GM12873 (cell line): ENCODE measurements at regions not wholly inside any gene's neighbourhood (a gene's known extent, or its start where the extent isn't known, plus 50 kb on each side); places are given as distances from the start of the nearest gene placed in this dataset.

Experiments used
- TF ChIP-seq, protein P1 (sequence below): IDR thresholded peaks from 2 replicates; pipeline ENCODE4 v1.5.1; 2012; ENCODE audit warnings: low read depth, mild to moderate bottlenecking, moderate library complexity, low read length, control low read depth; ENCODE audit not compliant: insufficient read depth; ENCODE audit errors: missing control alignments

DNA sequence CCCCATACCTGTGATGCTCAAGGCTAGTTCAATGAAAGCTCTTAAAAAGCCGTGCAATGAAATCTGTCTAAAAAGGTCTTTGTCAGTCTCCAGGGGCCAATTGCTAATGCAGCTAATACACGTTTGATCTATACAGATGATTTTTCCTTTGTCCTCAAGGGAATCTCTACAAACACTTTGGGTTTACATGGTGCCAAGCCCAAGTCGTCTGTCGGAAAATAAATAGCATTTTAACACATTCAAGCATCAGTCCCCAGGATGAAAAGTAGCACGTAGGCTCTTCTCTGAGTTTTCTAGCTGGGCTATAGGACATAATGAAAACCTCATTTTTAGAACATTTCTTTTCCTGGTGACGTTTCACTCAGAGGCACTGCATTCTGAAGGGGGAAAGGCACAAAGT is 477.4 kb upstream of the WWC1 start:
- TF ChIP-seq, protein P1, sequence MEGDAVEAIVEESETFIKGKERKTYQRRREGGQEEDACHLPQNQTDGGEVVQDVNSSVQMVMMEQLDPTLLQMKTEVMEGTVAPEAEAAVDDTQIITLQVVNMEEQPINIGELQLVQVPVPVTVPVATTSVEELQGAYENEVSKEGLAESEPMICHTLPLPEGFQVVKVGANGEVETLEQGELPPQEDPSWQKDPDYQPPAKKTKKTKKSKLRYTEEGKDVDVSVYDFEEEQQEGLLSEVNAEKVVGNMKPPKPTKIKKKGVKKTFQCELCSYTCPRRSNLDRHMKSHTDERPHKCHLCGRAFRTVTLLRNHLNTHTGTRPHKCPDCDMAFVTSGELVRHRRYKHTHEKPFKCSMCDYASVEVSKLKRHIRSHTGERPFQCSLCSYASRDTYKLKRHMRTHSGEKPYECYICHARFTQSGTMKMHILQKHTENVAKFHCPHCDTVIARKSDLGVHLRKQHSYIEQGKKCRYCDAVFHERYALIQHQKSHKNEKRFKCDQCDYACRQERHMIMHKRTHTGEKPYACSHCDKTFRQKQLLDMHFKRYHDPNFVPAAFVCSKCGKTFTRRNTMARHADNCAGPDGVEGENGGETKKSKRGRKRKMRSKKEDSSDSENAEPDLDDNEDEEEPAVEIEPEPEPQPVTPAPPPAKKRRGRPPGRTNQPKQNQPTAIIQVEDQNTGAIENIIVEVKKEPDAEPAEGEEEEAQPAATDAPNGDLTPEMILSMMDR = no peak

DNA sequence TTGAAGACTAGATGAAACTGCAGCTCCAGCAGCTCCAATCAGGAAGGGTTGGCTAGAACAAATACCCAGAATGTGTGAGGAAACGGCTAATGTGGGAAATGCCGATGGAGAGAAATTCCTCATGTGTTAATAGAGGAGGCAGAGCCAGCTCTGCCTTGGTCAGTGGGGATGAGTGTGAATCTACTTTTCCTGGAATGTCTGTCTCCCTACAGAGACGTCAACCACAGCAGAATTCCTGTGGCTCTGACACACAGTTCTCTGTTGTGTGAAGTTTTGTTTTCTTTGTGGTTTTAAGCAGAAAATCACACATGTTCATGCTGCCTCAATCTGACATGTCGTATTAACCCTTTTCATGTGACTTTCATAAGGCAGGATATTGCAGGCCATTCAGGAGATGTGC is 476.6 kb upstream of the WWC1 start:
- TF ChIP-seq, protein P1 = no peak

DNA sequence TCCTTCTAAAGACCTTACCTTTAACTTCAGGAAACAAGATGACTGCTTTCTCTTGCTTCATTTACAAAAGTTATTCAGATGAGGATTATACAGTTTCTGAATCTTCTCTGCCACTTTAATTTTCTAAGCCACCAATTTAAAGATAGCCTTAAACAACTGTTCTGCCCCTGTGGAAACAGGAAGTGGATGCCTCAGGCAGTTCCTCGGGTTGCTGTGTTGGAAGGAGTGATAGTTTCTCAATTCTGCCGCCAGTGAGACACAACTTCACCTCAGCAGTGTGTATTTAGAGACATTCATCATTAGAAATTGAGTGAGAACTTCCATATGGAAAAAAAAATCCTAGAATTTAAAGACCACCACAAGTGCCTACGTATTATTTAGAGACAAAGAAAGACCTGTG is 475.1 kb upstream of the WWC1 start:
- TF ChIP-seq, protein P1 = no peak

DNA sequence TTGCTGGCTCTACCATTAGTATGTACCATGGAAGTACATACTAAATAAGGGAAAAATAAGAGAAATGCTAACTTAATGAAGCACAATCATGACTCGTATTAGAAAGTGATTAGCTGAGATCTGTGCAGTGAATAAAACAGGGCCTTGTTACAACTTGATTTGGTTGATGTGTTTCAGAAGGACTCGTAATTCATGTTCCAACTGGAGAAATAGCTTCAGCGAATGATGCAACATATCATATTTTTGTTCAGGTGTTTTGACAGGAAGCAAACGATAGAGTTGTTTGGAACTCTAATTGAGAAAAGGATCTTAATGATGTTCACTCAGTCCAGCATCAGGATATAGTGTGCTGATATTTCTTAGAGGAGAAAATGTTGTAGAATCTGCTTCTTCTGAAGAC is 474.6 kb upstream of the WWC1 start:
- TF ChIP-seq, protein P1 = no peak

DNA sequence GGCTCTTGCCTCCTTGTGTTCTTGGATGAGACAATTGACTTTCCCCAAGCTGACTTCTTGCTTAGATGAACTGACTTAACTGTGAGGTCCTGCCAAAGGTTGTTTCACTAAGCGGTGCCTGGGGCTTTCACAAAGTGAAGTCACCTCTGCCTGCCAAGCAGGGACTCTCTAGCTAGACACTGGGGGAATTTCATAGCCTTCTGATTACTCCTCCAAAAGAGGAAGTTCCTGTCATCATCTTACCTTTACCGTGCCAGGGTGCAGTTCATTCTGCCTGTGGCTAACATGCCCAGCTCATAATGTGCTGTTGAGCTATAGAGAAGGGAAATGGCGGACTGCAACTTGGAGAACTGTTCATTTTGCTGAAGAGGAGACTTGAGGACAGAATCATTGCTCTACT is 472.0 kb upstream of the WWC1 start:
- TF ChIP-seq, protein P1 = no peak

DNA sequence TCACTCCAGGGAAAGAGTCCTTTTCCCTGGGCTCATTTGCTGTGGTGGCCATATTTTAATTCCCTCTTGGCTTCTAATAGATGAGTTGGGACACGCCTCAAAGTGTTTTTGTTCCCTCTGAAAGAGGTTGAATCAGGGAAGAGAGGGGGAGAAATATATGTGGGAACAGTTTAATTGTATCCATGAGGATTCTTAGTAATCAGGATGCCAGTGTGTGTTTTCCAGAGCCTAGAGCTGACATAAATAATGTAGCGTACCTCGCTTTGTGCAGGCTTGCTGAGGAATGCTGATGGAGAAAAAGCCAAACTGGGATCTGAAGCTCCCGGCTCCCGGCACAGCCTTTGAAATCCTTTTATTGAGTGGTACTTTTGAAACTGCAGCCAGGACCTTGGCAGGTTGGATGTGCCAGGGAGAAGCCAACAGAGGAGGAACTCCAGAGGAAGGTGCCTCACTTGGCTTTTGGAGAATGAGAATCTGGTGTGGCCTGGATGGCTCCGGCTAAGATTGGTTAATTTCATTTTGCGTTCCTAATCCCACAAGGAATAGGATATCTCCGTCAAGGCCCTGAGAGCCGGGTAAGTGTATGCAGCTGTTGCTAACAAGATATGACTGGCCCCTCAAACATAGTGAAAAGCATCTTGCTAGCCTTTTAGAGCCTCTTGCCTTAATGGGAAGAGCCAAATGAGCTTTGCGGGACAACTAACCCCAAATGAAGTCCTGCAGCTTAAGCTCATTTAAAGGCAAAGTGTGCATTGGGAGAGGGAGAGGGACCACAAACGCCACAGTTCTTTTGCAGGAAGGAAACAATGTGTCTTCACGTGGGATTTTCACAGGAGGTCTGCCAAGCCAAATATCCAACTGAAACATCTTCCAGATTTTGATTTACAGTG is 471.1 kb upstream of the WWC1 start:
- TF ChIP-seq, protein P1 = no peak

DNA sequence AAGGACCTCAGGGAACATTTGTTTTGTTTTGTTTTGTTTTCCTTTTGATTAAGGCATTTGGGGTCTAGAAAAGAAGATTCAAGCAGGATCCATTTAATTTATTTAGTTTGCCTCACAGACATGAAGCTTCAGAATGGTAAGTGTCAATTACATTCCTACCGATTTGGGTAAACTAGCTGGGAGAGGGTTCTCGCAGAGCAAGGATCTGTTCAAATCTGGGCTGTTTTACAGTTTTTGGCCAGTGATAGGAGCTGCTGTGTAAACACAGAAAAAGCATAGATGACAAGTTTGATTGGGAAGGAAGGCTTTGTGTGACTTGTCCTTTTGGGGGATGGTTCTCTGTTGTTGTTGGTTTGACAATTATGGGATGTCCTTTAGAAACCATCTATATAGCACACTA is 470.3 kb upstream of the WWC1 start:
- TF ChIP-seq, protein P1 = no peak
